ENCODE measurements at regions not wholly inside any gene's neighbourhood (a gene's known extent, or its start where the extent isn't known, plus 50 kb on each side); places are given as distances from the start of the nearest gene placed in this dataset.

GRCh38 chr13:84543962-84544361, 661.7 kb upstream of the SLITRK1 start:
- no peak overlapping the region for H3K27ac ChIP-seq
- no peak for TF ChIP-seq CTCF (conservative IDR thresholded peaks at IDR 0.05)

- TF ChIP-seq CTCF (conservative IDR thresholded peaks at IDR 0.05): no peak
- no peak overlapping the region for H3K27ac ChIP-seq
These were observed 660.1 kb upstream of the SLITRK1 start for GRCh38 chr13:84542348-84542747.

- H3K27ac ChIP-seq: no peak overlapping the region
- TF ChIP-seq CTCF (conservative IDR thresholded peaks at IDR 0.05): no peak
These were observed 654.6 kb upstream of the SLITRK1 start for GRCh38 chr13:84536906-84537305.

GRCh38 chr13:84528408-84529070, 646.3 kb upstream of the SLITRK1 start:
- H3K27ac ChIP-seq: no peak overlapping the region

GRCh38 chr13:84525865-84526264, 643.6 kb upstream of the SLITRK1 start:
- H3K27ac ChIP-seq: no peak overlapping the region
- no peak for TF ChIP-seq CTCF (conservative IDR thresholded peaks at IDR 0.05)

More at GRCh38 chr13:84528408-84529070, 646.3 kb upstream of the SLITRK1 start:
- no peak for TF ChIP-seq CTCF (conservative IDR thresholded peaks at IDR 0.05)

GRCh38 chr13:84524586-84524985, 642.3 kb upstream of the SLITRK1 start:
- TF ChIP-seq CTCF (conservative IDR thresholded peaks at IDR 0.05): no peak
- H3K27ac ChIP-seq: no peak overlapping the region

GRCh38 chr13:84500016-84500415, 617.7 kb upstream of the SLITRK1 start:
- no peak for TF ChIP-seq CTCF (conservative IDR thresholded peaks at IDR 0.05)
- H3K27ac ChIP-seq: no peak overlapping the region

Measured in VCaP (cell line).